ENCODE measurements at regions not wholly inside any gene's neighbourhood (a gene's known extent, or its start where the extent isn't known, plus 50 kb on each side); places are given as distances from the start of the nearest gene placed in this dataset.

GRCh38 chr2:217227794-217228193, 367.9 kb upstream of the TNP1 start:
- Histone ChIP-seq H3K4me2 (ENCODE audit: low read length) (no peak overlapping the region), H3K36me3 (ENCODE audit: control insufficient read depth, insufficient read depth, low read length) (no peaks in the 10 kb centered on the region), H3K4me3 (ENCODE audit: low read depth, low read length) (no peak overlapping the region), H3K79me2 (no peaks in the 10 kb centered on the region), H3K9ac (no peak overlapping the region), H3K27ac (no peak overlapping the region), H3K4me1 (no peaks in the 10 kb centered on the region), H3K27me3 (ENCODE audit: control insufficient read depth, insufficient read depth, low read length) (no peaks in the 10 kb centered on the region), H3K9me3 (ENCODE audit: control insufficient read depth, low read length) (no peaks in the 10 kb centered on the region), H2AFZ (no peak overlapping the region)
- TF ChIP-seq CTCF (IDR thresholded peaks at IDR 0.05): no peak

GRCh38 chr2:217225596-217225995, 365.7 kb upstream of the TNP1 start:
- H3K4me2 ChIP-seq (ENCODE audit: low read length): no peak overlapping the region
- no peak overlapping the region for H3K9ac ChIP-seq
- H3K4me1 ChIP-seq: no peaks in the 10 kb centered on the region
- no peak overlapping the region for H3K27ac ChIP-seq
- H3K9me3 ChIP-seq (ENCODE audit: control insufficient read depth, low read length): no peaks in the 10 kb centered on the region
- H3K4me3 ChIP-seq (ENCODE audit: low read depth, low read length): no peak overlapping the region
- H2AFZ ChIP-seq: no peak overlapping the region
- no peak for TF ChIP-seq CTCF (IDR thresholded peaks at IDR 0.05)
- no peaks in the 10 kb centered on the region for H3K36me3 ChIP-seq (ENCODE audit: control insufficient read depth, insufficient read depth, low read length)
- no peaks in the 10 kb centered on the region for H3K27me3 ChIP-seq (ENCODE audit: control insufficient read depth, insufficient read depth, low read length)
- H3K79me2 ChIP-seq: no peaks in the 10 kb centered on the region

GRCh38 chr2:217223222-217223930, 363.5 kb upstream of the TNP1 start:
- Histone ChIP-seq H3K27ac (no peak overlapping the region), H3K9ac (no peak overlapping the region), H3K4me2 (ENCODE audit: low read length) (no peak overlapping the region), H3K4me1 (no peaks in the 10 kb centered on the region), H3K9me3 (ENCODE audit: control insufficient read depth, low read length) (no peaks in the 10 kb centered on the region), H3K27me3 (ENCODE audit: control insufficient read depth, insufficient read depth, low read length) (no peaks in the 10 kb centered on the region), H2AFZ (no peak overlapping the region), H3K36me3 (ENCODE audit: control insufficient read depth, insufficient read depth, low read length) (no peaks in the 10 kb centered on the region), H3K79me2 (no peaks in the 10 kb centered on the region), H3K4me3 (ENCODE audit: low read depth, low read length) (no peak overlapping the region)
- no peak for TF ChIP-seq CTCF (IDR thresholded peaks at IDR 0.05)

- Histone ChIP-seq H2AFZ (no peak overlapping the region), H3K4me3 (ENCODE audit: low read depth, low read length) (no peak overlapping the region), H3K4me1 (no peaks in the 10 kb centered on the region), H3K36me3 (ENCODE audit: control insufficient read depth, insufficient read depth, low read length) (no peaks in the 10 kb centered on the region), H3K79me2 (no peaks in the 10 kb centered on the region), H3K9me3 (ENCODE audit: control insufficient read depth, low read length) (no peaks in the 10 kb centered on the region), H3K27ac (no peak overlapping the region), H3K27me3 (ENCODE audit: control insufficient read depth, insufficient read depth, low read length) (no peaks in the 10 kb centered on the region), H3K4me2 (ENCODE audit: low read length) (no peak overlapping the region), H3K9ac (no peak overlapping the region)
- no peak for TF ChIP-seq CTCF (IDR thresholded peaks at IDR 0.05)
Measured at GRCh38 chr2:217222309-217222910, 362.5 kb upstream of the TNP1 start.
